ENCODE measurements at regions not wholly inside any gene's neighbourhood (a gene's known extent, or its start where the extent isn't known, plus 50 kb on each side); places are given as distances from the start of the nearest gene placed in this dataset.

DNA sequence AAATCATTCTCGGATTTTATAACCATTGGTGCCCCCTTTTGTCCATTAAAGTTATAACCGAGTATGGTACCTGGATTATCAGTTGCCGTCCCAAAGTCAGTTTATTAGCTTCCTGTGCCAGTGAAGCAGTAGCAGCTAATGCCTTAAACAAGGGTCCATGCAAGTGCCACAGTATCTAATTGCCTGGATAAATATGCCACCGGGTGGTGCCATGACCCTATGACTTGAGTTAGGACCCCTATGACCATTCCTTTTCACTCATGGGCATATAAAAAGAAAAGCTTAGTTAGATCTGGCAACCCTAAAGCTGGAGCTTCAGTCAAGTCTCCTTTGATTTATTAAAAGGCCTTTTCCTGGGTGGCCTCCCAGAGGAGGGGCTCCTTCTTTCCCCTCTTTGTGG, 1314.6 kb downstream of the TMEM121 start:
- H3K27me3 ChIP-seq (ENCODE audit: insufficient read depth, poor library complexity, severe bottlenecking), result no peaks in the 10 kb centered on the region
- H3K27ac ChIP-seq (replicated peaks), result no peak overlapping the region
- DNase-seq (ENCODE audit: low read depth in 1 of 2, low spot score in 1 of 2), result no peak
- H3K4me3 ChIP-seq (replicated peaks; ENCODE audit: insufficient read depth, low read length), result no peak overlapping the region
- TF ChIP-seq SPI1 (IDR thresholded peaks at IDR 0.05; ENCODE audit: borderline replicate concordance, low read depth) (no peak), GABPA (IDR thresholded peaks at IDR 0.05; ENCODE audit: low read depth) (no peak), POLR2AphosphoS5 (IDR thresholded peaks at IDR 0.05; ENCODE audit: low read depth) (no peak)
- TF ChIP-seq, protein P1, sequence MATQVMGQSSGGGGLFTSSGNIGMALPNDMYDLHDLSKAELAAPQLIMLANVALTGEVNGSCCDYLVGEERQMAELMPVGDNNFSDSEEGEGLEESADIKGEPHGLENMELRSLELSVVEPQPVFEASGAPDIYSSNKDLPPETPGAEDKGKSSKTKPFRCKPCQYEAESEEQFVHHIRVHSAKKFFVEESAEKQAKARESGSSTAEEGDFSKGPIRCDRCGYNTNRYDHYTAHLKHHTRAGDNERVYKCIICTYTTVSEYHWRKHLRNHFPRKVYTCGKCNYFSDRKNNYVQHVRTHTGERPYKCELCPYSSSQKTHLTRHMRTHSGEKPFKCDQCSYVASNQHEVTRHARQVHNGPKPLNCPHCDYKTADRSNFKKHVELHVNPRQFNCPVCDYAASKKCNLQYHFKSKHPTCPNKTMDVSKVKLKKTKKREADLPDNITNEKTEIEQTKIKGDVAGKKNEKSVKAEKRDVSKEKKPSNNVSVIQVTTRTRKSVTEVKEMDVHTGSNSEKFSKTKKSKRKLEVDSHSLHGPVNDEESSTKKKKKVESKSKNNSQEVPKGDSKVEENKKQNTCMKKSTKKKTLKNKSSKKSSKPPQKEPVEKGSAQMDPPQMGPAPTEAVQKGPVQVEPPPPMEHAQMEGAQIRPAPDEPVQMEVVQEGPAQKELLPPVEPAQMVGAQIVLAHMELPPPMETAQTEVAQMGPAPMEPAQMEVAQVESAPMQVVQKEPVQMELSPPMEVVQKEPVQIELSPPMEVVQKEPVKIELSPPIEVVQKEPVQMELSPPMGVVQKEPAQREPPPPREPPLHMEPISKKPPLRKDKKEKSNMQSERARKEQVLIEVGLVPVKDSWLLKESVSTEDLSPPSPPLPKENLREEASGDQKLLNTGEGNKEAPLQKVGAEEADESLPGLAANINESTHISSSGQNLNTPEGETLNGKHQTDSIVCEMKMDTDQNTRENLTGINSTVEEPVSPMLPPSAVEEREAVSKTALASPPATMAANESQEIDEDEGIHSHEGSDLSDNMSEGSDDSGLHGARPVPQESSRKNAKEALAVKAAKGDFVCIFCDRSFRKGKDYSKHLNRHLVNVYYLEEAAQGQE (IDR thresholded peaks at IDR 0.05; ENCODE audit: insufficient replicate concordance, low read depth), result no peak
- TF ChIP-seq, protein P2, sequence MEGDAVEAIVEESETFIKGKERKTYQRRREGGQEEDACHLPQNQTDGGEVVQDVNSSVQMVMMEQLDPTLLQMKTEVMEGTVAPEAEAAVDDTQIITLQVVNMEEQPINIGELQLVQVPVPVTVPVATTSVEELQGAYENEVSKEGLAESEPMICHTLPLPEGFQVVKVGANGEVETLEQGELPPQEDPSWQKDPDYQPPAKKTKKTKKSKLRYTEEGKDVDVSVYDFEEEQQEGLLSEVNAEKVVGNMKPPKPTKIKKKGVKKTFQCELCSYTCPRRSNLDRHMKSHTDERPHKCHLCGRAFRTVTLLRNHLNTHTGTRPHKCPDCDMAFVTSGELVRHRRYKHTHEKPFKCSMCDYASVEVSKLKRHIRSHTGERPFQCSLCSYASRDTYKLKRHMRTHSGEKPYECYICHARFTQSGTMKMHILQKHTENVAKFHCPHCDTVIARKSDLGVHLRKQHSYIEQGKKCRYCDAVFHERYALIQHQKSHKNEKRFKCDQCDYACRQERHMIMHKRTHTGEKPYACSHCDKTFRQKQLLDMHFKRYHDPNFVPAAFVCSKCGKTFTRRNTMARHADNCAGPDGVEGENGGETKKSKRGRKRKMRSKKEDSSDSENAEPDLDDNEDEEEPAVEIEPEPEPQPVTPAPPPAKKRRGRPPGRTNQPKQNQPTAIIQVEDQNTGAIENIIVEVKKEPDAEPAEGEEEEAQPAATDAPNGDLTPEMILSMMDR (IDR thresholded peaks at IDR 0.05; ENCODE audit: insufficient read depth, low read length), result no peak

DNA sequence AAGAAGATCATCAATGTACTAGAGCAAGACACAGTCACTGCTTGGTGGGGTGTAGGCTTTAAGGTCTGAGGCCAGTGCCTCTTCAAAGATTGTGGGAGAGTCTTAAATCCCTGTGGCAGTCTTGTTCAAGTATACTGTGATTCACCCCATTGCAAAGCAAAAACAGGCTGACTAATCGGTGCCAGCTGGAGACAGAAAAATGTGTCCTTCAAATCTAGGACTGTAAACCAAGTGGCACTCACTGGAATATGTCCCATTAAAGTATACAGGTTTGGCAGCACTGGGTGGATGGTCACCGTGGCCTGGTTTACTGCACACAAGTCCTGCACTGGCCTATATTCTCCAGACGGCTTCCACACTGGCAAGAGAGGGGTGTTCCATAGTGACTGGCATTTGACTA, 1315.3 kb downstream of the TMEM121 start:
- DNase-seq (ENCODE audit: low read depth in 1 of 2, low spot score in 1 of 2), result no peak
- no peak overlapping the region for H3K27ac ChIP-seq (replicated peaks)
- TF ChIP-seq, protein P1 (IDR thresholded peaks at IDR 0.05; ENCODE audit: insufficient replicate concordance, low read depth), result no peak
- no peak overlapping the region for H3K4me3 ChIP-seq (replicated peaks; ENCODE audit: insufficient read depth, low read length)
- no peaks in the 10 kb centered on the region for H3K27me3 ChIP-seq (ENCODE audit: insufficient read depth, poor library complexity, severe bottlenecking)

DNA sequence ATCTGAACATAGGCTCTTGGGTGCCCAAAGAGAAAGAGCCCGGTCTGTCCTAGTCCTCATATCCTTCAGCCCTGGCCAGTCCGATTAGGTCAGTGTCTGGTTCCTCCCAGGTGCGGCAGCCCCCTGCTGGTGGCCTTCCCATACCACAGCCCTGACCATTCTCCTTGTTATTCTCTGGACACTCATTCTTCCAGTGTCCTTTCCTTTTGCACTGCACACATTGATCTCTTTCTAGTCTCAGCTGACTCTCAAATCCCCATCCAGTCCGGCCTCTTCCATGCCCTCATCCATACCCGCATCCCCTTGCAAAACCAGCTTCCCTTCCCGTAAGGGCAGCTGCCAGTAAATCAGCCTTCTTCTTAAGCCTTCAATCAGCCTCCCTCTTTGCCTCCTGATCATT, 1316.3 kb downstream of the TMEM121 start:
- no peak for DNase-seq (ENCODE audit: low read depth in 1 of 2, low spot score in 1 of 2)
- TF ChIP-seq, protein P2 (IDR thresholded peaks at IDR 0.05; ENCODE audit: insufficient read depth, low read length), result peak; percentile 28
- TF ChIP-seq GABPA (IDR thresholded peaks at IDR 0.05; ENCODE audit: low read depth) (no peak), POLR2AphosphoS5 (IDR thresholded peaks at IDR 0.05; ENCODE audit: low read depth) (no peak)
- TF ChIP-seq, protein P1 (IDR thresholded peaks at IDR 0.05; ENCODE audit: insufficient replicate concordance, low read depth), result no peak
- H3K27ac ChIP-seq (replicated peaks), result no peak overlapping the region
- H3K27me3 ChIP-seq (ENCODE audit: insufficient read depth, poor library complexity, severe bottlenecking), result no peaks in the 10 kb centered on the region
- H3K4me3 ChIP-seq (replicated peaks; ENCODE audit: insufficient read depth, low read length), result no peak overlapping the region

DNA sequence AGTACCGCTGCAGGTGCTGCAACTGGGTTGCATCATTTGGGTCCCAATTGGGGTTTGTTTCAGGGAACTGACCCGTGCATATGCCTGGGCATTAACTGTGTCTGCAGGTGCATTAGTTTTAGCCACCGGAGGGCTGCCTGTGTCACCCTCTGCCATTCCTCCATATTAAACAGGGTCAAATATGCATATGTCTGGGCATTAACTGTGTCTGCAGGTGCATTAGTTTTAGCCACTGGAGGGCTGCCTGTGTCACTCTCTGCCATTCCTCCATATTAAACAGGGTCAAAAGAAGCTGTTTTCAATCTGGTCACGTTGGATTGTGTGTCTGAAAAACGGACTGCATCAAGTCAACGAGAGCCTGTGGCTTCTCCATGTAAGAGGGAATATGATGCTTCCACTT, 1317.0 kb downstream of the TMEM121 start:
- Histone ChIP-seq H3K27ac (replicated peaks) (peak overlapping the region; percentile 96), H3K4me3 (replicated peaks; ENCODE audit: insufficient read depth, low read length) (peak overlapping the region; percentile 52)
- DNase-seq (ENCODE audit: low read depth in 1 of 2, low spot score in 1 of 2), result peak in 1 of 2 experiments; percentile 10

More for the DNA sequence above, 1317.0 kb downstream of the TMEM121 start:
- no peaks in the 10 kb centered on the region for H3K27me3 ChIP-seq (ENCODE audit: insufficient read depth, poor library complexity, severe bottlenecking)
- TF ChIP-seq POLR2AphosphoS5 (IDR thresholded peaks at IDR 0.05; ENCODE audit: low read depth), result no peak
- TF ChIP-seq SPI1 (IDR thresholded peaks at IDR 0.05; ENCODE audit: borderline replicate concordance, low read depth), result no peak
- TF ChIP-seq, protein P2 (IDR thresholded peaks at IDR 0.05; ENCODE audit: insufficient read depth, low read length), result no peak
- TF ChIP-seq GABPA (IDR thresholded peaks at IDR 0.05; ENCODE audit: low read depth), result no peak
- TF ChIP-seq, protein P1 (IDR thresholded peaks at IDR 0.05; ENCODE audit: insufficient replicate concordance, low read depth), result no peak
